NAMALWA (cell line): ENCODE measurements at regions not wholly inside any gene's neighbourhood (a gene's known extent, or its start where the extent isn't known, plus 50 kb on each side); places are given as distances from the start of the nearest gene placed in this dataset.

Source experiments
- DNase-seq: peaks from one replicate; pipeline ENCODE4 v3.0.0-alpha.2; 2015; ENCODE audit warnings: low spot score

DNA sequence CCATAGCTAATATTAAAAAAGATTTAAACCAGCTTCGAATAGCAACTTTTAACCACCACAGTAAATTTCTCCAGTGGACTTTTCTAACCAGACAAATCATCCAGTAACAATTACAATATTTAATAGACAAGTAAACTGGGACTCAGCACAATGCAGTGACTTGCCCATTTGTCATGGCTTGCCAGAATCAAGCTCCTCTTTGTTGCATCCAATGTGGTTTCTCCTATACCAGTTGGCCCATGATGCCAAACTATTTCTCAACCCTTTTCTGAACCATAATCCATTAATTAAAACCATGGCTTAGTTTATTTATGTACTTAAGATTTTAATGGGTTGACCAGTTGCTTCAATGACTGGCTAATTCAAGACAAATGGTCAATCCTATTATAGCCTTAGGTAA lies 64.4 kb downstream of the DIO2 start:
- no peak for DNase-seq

DNA sequence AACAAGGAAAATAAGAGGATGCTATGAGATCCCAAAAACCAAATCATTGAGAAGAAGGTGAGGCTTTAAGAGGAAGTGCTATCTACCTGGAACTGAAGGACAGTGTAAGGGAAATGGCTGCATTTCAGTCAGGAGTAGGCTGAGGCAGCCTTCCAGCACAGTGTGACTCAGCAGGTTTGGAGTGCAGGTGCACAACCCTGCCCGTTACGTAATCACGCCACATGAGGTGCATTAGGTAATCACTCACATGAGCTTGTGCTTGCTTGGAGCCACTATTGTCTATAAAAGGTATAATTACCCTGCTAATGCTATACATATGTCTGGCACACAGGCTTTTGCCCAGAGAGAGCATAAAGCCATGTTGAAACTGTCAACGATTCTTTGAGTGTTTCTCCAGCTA lies 74.9 kb downstream of the DIO2 start:
- DNase-seq, result peak; percentile 43

DNA sequence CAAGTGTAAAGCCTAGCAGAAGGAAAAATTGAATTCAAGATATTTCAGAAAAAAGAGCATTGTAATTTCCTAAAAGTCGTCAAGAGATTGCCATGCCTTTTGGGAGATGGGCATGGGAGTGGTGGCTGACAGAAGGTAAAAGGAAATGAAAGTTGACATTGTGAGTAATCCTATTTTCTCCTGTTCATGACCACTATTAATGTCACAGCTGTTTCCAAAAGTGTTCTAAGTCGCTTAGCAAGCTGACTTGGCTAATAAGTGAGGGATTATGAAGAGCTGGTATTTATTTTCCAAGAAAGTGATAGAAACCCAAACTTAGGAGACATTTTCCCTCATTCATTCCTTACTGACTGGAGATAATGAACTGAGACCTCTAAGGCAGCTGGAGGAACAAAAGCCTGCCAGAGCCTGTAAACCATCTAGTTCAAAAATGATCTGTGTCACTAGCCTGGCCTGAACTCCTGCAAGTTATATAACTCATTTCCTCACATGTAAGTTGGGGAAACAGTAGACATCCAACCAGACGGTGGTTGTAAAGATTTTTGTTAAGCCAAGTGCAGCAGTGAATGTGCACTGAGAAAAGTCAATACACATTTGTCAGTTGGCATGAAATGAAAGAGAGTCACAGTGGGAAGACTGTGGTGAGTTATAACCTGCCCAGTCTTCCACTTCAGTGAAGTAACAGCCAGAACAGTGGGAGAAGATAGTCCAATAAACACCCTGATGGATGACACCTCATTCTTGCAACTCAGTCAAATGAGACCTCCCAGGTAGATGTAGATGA lies 75.8 kb downstream of the DIO2 start:
- DNase-seq, result no peak

DNA sequence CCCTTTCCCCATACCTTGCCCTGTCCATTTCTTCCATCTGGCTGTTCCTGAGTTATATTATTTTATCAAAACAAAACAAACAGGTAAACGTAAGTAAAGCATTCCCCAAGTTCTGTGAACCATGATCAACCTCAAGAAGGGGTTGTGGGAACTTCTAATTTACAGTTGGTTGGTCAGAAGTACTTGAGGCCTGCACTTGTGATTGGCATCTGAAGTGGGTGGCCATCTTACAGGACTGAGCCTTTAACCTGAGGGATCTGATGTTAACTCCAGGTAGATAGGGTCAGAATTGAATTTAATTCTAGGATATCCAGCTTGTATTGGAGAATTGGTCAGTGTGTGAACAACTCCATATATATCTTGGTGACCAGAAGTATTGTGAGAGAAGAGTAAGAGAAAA lies 77.0 kb downstream of the DIO2 start:
- no peak for DNase-seq

DNA sequence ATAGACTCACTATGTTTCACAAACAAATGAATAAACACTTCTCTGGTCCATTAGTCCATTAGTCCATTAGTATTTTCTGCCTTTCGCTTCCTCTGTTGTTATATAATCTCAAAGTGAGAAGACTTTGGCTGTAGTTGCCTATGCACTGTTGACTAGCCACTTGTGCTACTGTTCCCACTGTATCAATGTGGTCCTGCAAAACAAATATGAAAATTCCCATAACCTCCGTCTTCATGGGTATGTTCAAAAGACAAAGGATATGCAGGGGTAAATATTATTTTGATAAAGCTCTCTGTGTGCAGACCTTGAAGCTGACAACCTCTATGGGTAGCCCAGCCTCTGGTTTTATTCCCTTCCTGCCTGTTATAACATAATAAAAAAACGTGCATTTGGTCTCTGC lies 77.8 kb downstream of the DIO2 start:
- no peak for DNase-seq

DNA sequence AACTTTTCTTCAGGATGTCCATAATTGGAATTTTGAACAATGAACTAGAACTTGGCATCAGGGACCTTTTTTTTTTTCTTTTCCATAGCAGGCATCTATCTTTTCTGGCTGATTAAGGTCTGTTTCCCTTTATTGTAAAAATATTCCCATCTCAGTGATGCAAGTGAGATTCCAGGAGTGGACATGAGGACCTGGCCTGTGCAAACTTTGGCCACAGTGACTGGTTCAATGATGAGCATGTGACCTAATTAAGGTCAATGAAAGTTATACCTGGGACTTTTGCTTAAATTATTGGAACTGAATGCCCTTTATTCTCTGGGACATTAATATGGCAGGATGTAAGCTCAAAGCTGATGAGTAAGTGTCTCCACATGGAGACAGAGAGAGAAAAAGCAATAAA lies 83.8 kb downstream of the DIO2 start:
- DNase-seq, result no peak

DNA sequence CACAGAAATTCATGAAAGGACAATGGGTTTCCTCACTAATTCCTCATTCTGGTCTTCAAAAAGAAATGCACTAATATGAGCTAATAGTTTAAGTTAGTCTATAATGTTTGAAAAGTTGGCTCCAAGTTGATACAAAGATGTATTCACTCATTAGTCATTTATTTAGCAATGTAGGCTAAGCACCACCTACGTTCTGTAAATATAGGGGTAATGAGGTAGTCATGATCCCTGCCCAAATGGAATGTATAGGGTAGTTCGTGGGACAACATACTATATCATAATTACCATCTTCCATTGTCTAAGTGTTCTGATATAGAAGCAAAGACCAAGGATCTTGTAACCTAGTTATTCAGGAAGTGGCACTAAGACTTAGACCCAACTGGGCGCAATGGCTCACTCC lies 86.5 kb downstream of the DIO2 start:
- DNase-seq, result no peak

DNA sequence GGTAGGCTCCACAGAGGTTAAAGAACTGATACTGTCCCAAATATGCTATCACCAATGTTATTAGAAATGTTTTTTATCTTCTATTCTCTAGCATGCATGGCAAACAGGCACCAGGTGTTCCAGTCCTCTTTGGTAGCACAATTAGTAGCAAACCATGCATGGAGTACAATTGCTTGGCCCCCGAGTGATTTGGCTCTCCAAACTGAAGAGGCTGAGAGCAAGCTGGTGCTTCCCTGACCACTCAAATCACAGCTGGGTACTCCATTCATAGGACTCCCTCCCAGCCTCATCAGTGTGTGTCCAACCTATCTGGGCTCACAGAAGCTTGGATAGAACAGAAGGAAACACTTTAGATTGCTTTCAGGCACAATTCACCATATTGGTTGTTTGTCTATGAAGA lies 93.4 kb downstream of the DIO2 start:
- no peak for DNase-seq

DNA sequence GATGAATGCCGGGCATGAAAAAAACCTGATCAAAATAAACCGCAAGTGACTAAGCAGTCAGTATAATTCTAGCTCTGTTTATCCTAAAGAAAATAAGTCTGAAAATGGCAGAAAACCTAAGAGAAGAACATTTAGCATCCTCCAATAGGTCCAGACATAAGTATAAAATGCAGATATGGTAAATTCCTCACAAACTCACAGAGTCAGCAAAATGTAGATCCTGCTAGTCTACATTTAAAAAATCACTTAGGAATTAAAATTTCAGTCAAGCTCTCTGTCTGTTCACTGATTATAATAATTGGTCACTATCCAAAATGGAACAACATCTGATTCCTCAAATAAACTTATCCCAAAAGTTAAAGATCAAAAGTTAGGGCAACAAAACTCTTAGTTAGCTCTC lies 95.1 kb downstream of the DIO2 start:
- DNase-seq, result no peak

DNA sequence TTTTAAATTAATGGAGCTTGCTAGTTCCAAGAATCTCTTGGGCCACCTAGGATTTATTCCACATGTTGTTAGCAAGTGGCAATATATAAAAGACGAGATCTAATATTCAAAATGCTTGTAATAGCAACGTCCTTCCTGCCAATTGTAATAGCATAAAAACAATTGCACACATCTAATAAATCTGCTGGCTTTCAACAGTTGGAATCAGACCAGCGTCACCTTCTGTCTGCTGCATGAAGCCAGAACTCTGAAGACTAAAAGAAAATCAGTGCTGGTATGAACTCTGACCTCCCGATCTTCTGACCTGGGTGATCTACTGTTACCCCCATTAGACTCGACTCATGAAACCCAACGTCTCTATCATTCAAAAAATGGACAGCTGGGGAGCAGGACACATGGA lies 100.6 kb downstream of the DIO2 start:
- DNase-seq, result no peak

DNA sequence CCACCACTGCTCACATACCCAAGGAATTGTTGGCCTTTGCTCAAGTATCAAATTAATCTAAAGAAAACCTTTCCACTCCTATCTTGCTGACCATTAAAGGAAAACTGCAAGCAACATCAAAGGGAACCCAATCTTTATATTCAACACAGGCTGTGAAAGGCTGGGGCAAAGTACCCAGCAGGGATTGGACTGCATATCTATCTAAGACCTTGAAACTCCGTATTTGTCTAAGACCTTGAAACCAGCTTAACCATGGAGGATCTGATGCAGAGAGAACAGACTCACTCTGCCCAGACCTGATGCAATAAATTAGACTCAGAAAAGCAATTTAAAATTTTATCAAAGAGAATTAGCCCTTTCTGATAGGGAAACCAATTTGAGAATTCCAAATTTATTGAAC lies 102.2 kb downstream of the DIO2 start:
- DNase-seq, result no peak

DNA sequence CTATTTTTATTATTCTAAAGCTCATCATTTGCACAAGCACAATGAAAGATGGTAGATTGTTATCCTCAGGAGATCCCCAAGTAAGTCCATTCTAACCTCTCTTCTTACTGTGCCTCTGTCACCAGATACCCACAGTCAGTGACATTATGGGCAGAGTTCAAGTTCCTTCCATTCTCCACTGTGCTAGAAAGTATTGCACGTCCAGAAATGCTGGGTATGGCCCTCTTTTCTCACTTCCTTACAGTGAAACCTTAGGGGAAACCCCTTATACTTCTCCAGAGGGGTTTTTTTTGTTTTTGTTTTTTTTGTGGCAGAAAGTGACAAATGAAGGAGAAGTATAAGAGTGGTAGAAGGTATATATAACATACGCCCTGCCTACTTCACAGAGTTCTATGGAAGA lies 102.9 kb downstream of the DIO2 start:
- DNase-seq, result no peak

DNA sequence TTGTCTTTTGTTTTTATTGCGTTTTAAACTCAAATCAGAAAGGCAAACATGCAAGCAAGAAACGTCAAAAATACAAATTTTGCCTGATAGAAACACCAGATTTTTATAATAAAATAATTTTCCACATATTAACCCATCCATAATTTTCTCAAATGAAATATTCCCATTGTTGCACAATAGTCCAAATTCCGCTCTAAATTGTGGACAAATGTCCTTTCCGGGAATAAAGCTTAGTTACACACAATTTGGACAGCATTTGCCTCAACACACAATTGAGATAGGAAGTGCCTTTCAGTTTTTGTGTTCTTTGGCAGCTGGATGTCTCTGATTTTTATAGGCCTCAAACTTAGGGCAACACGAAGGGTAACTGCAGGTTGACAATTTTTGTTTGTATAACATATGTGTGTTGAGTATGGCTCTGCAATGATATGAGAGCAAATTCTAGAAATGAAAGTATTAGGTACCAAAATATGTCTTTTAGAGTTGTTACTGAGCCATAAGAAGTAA lies 105.8 kb downstream of the DIO2 start:
- no peak for DNase-seq

DNA sequence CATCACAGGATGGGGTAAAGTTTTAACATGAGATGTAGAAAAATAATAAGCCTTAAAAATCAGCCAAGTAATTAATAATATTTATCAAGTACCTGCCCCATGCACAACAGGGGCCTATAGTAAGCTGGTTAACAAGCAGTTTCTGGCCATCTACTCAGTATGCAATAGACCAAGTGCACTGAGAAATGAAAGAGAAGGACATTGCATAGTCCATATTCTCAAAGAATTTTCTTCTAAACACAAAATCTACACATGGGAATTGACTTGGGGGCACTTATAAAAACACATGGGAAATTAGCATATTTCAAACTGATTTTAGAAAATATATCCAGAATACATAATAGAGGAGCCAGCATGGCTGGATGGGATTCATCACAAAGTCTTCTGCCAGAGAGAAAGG lies 109.5 kb downstream of the DIO2 start:
- DNase-seq, result no peak

DNA sequence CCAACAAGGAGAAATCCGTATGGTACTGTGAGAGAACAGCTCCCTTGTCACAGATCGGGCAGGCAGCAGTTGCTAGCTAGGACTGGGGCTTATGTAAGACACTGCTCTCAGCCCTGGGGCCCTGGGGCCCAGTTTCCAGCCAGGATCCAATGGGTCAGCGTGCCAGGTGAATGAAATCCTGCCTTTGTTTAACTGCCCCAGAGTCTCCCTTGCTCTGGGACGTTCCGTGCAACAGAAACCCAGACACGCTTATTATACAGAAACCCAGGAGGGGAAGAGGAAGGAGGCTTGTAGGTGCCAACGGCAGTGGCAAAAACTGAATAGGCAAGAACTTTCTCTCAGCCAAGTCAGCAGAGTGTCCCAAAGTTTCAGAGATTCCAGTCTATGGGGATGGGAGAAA lies 110.6 kb downstream of the DIO2 start:
- no peak for DNase-seq

DNA sequence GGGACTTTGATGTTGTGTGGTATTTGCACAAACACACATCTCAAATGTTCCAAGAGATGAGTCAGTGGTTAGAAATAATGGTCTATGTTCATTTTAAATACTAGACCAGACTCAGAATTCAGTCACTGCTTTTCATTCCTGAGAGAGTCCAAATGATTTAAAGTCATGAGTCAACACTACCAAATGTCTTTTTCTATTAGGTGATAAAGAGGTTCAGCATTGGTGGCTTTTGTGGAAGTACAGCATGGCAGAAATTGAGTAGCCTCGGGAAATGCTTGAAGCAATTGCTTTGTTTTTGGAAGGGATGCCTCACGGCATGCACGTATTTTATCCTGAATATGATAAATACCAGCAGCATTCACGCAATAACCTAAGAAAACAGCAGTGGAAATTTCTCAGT lies 115.7 kb downstream of the DIO2 start:
- no peak for DNase-seq

DNA sequence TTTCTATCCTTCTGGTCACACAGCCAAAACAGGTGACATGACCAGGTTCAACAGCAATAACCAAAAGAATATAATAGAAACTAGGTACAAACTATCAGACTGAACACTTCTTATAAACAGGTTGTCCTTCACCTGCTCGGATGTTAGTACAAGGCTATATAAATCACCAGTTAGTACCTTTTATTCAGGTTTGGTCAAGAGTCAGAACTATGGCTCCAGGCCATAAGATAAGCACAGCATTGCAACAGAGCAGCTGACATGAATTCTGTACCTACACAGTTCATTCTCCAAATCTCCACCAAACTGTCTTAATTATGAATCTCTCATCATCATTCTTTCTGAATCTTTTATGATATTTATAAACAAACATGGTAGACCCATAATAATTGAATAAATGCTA lies 123.9 kb downstream of the DIO2 start:
- no peak for DNase-seq

DNA sequence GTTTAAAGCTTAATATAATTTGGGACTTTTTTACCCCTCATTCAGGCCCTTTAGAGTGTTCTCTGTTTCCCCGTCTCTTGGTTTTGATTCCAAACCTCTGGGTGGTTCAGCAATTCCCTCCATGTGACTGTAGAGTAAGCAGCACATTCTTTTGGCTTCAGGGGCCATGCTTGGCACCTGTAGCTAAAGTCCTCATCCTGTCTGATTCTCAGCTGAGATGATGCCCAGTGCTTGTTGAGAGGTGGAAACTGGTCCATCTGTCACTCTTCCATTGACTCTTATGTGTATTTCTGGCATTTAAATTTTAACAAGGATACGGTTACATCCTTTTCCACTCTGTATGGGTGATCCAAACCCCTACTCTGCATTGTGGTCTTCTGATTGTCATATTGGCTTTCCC lies 127.1 kb downstream of the DIO2 start:
- no peak for DNase-seq

DNA sequence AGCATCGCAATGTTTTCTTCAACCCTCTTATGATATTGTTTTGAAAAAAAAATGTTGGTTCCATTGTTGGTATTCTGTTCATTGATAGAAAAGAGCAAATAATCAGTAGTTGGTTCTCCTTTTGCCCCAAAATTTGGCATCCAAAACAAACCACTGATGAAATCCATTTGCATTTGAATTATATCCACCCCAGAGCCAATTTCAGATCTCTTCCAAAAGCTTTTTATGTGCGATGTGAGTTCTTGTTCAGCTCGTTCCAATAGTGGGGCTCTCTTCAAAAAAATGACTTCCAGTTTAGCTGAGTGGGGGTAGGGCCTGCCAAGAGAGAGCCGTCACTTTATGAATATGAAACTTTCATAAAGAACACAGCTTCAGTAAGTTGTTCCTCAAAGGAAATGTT lies 130.7 kb downstream of the DIO2 start:
- no peak for DNase-seq

DNA sequence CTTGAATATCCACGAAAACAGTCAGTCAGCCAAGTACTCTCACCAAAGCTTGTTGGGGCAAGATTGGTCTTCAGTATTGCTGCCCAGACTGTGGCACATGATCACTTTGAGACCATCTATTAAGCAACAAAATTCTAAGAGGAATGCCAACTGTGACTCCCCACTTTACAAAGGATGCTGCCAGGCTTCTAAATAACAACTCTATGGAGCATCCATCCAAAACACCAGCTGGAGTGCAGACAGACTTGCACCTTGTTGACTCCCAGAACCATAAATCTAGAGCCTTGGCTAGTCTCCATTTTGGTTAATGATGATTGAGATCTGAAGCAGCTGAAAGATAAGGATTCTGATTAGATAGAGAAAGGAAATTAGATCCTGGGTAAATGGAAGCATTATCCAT lies 132.8 kb downstream of the DIO2 start:
- DNase-seq, result no peak

DNA sequence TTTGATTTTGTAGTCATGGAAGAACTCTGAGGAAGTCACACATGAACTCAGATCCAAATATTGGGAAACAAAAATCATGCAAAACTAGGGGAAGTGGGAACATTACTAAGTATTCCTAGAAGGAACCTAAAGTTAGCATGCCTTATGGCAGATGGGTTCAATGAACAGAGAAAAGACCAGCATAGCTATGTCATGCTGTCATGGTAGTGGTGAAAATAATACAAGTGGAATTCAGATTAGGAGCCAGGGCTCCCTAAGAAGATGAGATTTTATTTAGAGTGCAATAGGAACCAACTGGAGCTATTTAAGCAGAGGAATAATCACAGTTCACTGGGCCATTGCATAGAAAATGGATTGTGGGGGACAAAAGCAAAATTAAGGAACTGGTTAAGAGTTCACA lies 134.0 kb downstream of the DIO2 start:
- DNase-seq, result no peak

DNA sequence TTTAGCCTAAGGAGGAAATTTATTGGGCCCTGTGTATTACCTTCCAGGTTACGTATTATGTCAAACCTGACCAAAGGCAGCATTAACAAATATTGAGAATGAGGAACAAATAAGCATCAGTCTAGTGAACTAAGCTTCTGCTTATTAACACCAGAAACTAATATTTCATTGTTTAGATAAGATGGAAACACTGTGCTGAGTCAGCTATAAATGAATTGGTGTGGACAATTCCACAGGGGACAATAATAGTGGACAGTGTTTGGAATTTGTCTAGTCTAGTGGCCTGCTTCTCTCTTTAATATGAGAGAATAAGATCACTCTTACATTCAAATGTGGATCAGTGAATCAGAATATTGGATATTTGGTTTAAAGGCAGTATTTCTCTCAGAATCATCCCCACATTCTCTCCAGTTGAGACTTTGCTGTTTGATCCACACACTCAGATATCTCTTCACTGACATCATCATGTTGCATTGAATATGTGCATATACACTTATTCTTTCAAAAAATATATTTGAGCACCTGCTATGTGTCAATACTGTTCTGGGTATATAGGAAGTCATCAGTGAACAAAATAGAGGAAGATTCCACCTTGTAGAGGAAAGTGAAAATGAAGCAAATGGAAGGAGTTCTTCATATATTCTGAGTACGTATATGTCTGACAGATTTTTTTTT lies 136.3 kb downstream of the DIO2 start:
- no peak for DNase-seq

DNA sequence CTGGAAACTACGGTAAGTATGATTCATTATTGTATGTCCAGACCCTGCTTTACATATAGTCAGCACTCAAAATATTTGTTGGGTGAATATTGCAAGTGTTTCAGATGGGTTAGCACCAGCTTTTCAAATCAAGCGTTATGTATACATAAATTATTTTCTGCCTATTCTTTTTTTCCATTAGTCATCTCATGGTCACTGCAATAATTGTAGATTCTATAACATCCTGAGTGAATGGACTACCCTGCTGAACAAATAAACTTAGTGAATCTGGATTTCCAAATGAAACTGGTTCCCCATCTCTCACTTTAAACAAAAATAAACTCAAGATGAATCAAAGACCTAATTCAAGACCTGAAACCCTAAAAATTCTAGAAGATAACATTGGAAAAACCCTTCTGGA lies 152.3 kb downstream of the DIO2 start:
- no peak for DNase-seq

DNA sequence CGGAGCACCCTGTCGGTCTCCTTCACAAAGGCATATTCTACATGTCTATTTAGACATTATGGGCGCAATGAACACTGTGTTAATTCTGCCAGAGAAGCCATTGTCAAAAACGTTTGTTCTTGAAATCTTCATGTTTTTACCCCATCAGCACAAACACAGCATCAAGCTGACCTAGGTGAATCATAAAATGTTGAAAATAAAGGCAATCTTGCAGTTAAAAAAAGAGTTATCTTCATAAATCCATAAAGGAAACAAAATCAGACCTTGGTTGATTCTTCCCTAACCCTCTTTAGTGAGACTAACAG lies 154.9 kb downstream of the DIO2 start:
- DNase-seq, result no peak
